ENCODE measurements at regions not wholly inside any gene's neighbourhood (a gene's known extent, or its start where the extent isn't known, plus 50 kb on each side); places are given as distances from the start of the nearest gene placed in this dataset.
"Not testable (repeated sequence)": the region's sequence is repeated elsewhere in the genome, so short reads cannot be mapped to it uniquely, and the experiment has no call there.

GRCh38 chr13:90427322-90428272 lies 919.9 kb upstream of the MIR17HG start:
- no peak for DNase-seq

- no peak for DNase-seq
These were observed 918.8 kb upstream of the MIR17HG start for GRCh38 chr13:90428522-90429210.

GRCh38 chr13:90430127-90430526 lies 917.4 kb upstream of the MIR17HG start:
- no peak for DNase-seq

- no peak for DNase-seq
These were observed 910.8 kb upstream of the MIR17HG start for GRCh38 chr13:90436697-90437096.

GRCh38 chr13:90438576-90438975 lies 908.9 kb upstream of the MIR17HG start:
- DNase-seq = no peak

- no peak for DNase-seq
These were observed 904.2 kb upstream of the MIR17HG start for GRCh38 chr13:90443268-90443667.

- DNase-seq = no peak
These were observed 903.3 kb upstream of the MIR17HG start for GRCh38 chr13:90444232-90444631.

GRCh38 chr13:90445179-90445578 lies 902.3 kb upstream of the MIR17HG start:
- peak; percentile 97 for DNase-seq

GRCh38 chr13:90447034-90447733 lies 900.3 kb upstream of the MIR17HG start:
- no peak for DNase-seq

- peak; percentile 82 for DNase-seq
These were observed 899.8 kb upstream of the MIR17HG start for GRCh38 chr13:90447734-90448101.

GRCh38 chr13:90448466-90449037 lies 898.9 kb upstream of the MIR17HG start:
- peak; percentile 47 for DNase-seq

GRCh38 chr13:90453342-90453741 lies 894.1 kb upstream of the MIR17HG start:
- DNase-seq = no peak

- no peak for DNase-seq
These were observed 893.4 kb upstream of the MIR17HG start for GRCh38 chr13:90454002-90454636.

- DNase-seq = no peak
These were observed 892.4 kb upstream of the MIR17HG start for GRCh38 chr13:90455067-90455466.

GRCh38 chr13:90455823-90456222 lies 891.7 kb upstream of the MIR17HG start:
- no peak for DNase-seq

GRCh38 chr13:90461398-90461797 lies 886.1 kb upstream of the MIR17HG start:
- DNase-seq = no peak

- DNase-seq = no peak
These were observed 870.3 kb upstream of the MIR17HG start for GRCh38 chr13:90477216-90477615.

- no peak for DNase-seq
These were observed 863.6 kb upstream of the MIR17HG start for GRCh38 chr13:90483906-90484305.

- peak; percentile 90 for DNase-seq
These were observed 862.1 kb upstream of the MIR17HG start for GRCh38 chr13:90485436-90485835.

GRCh38 chr13:90492872-90493271 lies 854.6 kb upstream of the MIR17HG start:
- DNase-seq = no peak

- DNase-seq = no peak
These were observed 853.8 kb upstream of the MIR17HG start for GRCh38 chr13:90493667-90494066.

GRCh38 chr13:90494849-90495248 lies 852.6 kb upstream of the MIR17HG start:
- not testable (repeated sequence) for DNase-seq
